ENCODE measurements at regions not wholly inside any gene's neighbourhood (a gene's known extent, or its start where the extent isn't known, plus 50 kb on each side); places are given as distances from the start of the nearest gene placed in this dataset.

DNA sequence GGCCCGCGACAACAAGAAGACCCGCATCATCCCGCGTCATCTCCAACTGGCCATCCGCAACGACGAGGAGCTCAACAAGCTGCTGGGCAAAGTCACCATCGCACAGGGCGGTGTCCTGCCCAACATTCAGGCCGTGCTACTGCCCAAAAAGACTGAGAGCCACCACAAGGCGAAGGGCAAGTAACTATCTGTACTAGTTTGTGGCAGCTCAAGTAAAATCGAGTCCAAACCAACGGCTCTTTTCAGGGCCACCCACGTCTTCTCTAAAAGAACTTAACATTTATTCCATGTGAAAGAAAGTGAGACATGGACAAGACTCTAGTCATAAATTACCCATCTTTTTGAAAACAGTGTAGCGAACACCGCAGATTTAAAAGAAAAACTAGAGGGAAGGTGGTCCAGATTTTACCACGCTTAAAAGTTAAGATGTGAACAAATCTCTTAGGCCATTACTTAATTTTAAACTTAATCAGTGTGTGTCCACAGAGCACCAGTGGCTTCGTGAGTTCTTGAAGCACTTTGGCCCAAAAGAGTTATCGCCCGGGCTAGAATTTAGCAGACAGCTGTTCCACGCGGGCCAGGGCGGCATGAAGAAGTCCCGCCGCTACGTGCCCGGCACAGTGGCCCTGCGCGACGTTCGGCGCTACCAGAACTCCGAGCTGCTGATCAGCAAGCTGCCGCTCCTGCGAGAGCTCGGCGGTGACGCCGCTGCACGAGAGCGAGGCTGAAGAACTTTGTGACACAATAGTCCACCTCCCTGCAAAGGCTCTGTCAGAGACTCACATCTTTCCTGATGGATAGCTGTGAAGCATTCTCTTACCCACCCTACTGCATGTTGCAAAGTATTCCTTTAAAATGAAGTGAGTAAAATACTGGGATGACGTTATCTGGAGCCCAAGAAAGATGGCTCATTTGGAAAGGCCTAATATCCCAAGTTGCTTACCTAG, 113.9 kb upstream of the PRSS16 start:
- Histone ChIP-seq H3K4me3 (peak overlapping the region; percentile 29), H3K9ac (ENCODE audit: insufficient read depth in 1 of 2, low read length in 2 of 2) (peak overlapping the region; percentile 66 to 97), H3K9me3 (ENCODE audit: control insufficient read depth in 4 of 4, insufficient read depth in 3 of 4, low read length in 3 of 4) (no peaks in the 10 kb centered on the region), H3K4me1 (ENCODE audit: control insufficient read depth in 5 of 5, insufficient read depth in 5 of 5, low read length in 5 of 5) (peaks cover 0 to 26% (median 5%) of the 10 kb centered on the region in 5 donors), H3K27ac (ENCODE audit: low read depth in 1 of 2, low read length in 1 of 2) (peak overlapping the region; percentile 80 to 88), H3K27me3 (ENCODE audit: control insufficient read depth in 3 of 3, insufficient read depth in 3 of 3, low read length in 2 of 3) (no peaks in the 10 kb centered on the region), H3K36me3 (ENCODE audit: control insufficient read depth in 4 of 4, insufficient read depth in 4 of 4, low read length in 4 of 4) (peaks cover 0 to 3% (median 1%) of the 10 kb centered on the region in 4 donors)
- peak; percentile 5 for ATAC-seq (ENCODE audit: insufficient read depth, low FRiP score)
- WGBS, 2 donors = 7 to 13% methylated on average over 43 of the region's 43 CpGs
- peak; percentile 81 to 89 (median 87) for DNase-seq
- TF ChIP-seq, protein P1, sequence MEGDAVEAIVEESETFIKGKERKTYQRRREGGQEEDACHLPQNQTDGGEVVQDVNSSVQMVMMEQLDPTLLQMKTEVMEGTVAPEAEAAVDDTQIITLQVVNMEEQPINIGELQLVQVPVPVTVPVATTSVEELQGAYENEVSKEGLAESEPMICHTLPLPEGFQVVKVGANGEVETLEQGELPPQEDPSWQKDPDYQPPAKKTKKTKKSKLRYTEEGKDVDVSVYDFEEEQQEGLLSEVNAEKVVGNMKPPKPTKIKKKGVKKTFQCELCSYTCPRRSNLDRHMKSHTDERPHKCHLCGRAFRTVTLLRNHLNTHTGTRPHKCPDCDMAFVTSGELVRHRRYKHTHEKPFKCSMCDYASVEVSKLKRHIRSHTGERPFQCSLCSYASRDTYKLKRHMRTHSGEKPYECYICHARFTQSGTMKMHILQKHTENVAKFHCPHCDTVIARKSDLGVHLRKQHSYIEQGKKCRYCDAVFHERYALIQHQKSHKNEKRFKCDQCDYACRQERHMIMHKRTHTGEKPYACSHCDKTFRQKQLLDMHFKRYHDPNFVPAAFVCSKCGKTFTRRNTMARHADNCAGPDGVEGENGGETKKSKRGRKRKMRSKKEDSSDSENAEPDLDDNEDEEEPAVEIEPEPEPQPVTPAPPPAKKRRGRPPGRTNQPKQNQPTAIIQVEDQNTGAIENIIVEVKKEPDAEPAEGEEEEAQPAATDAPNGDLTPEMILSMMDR (IDR thresholded peaks at IDR 0.05; ENCODE audit: control extremely low read depth, extremely low read depth) = no peak

GRCh38 chr6:27135087-27135657, 112.3 kb upstream of the PRSS16 start:
- WGBS, 2 donors = 92 to 93% methylated on average over 3 of the region's 3 CpGs
- ATAC-seq (ENCODE audit: insufficient read depth, low FRiP score) (no peak), DNase-seq (no peak)
- Histone ChIP-seq H3K27me3 (ENCODE audit: control insufficient read depth in 3 of 3, insufficient read depth in 3 of 3, low read length in 2 of 3) (no peaks in the 10 kb centered on the region), H3K27ac (ENCODE audit: low read depth in 1 of 2, low read length in 1 of 2) (no peak overlapping the region), H3K9ac (ENCODE audit: insufficient read depth in 1 of 2, low read length in 2 of 2) (no peak overlapping the region), H3K9me3 (ENCODE audit: control insufficient read depth in 4 of 4, insufficient read depth in 3 of 4, low read length in 3 of 4) (no peaks in the 10 kb centered on the region), H3K4me3 (no peak overlapping the region), H3K4me1 (ENCODE audit: control insufficient read depth in 5 of 5, insufficient read depth in 5 of 5, low read length in 5 of 5) (peaks cover 0 to 30% (median 5%) of the 10 kb centered on the region in 5 donors), H3K36me3 (ENCODE audit: control insufficient read depth in 4 of 4, insufficient read depth in 4 of 4, low read length in 4 of 4) (peaks cover 0 to 3% (median 1%) of the 10 kb centered on the region in 4 donors)
- TF ChIP-seq, protein P1 (IDR thresholded peaks at IDR 0.05; ENCODE audit: control extremely low read depth, extremely low read depth) = no peak

DNA sequence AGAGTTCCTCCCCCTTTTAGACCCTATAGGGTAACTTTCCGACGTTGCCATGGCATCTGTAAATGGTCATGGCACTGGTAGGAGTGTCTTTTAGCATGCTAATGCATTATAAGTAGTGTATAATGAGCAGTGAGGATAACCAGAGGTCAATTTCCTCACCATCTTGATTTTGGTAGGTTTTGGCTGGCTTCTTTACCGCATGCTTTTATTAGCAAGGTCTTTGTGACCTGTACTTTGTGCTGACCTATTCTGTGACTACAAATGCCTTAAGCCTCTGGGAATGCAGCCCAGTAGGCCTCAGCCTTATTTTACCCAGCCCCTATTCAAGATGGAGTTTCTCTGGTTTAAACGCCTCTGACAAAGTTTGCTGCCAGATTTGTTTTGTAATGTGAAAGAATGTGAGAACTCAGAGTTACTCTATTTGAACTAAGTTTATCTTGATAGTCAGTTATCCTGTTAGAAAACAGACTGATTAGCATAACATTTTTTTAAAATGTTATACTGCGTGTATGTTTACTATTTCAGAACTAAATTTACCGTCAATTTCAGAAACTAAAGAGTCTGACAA, 111.3 kb upstream of the PRSS16 start:
- H3K9me3 ChIP-seq (ENCODE audit: control insufficient read depth in 4 of 4, insufficient read depth in 3 of 4, low read length in 3 of 4) = no peaks in the 10 kb centered on the region
- no peak for DNase-seq
- H3K4me1 ChIP-seq (ENCODE audit: control insufficient read depth in 5 of 5, insufficient read depth in 5 of 5, low read length in 5 of 5) = peaks cover 0 to 30% (median 5%) of the 10 kb centered on the region in 5 donors
- no peak overlapping the region for H3K27ac ChIP-seq (ENCODE audit: low read depth in 1 of 2, low read length in 1 of 2)
- H3K4me3 ChIP-seq = no peak overlapping the region
- TF ChIP-seq, protein P1 (IDR thresholded peaks at IDR 0.05; ENCODE audit: control extremely low read depth, extremely low read depth) = no peak
- ATAC-seq (ENCODE audit: insufficient read depth, low FRiP score) = no peak
- peaks cover 0 to 3% (median 1%) of the 10 kb centered on the region in 4 donors for H3K36me3 ChIP-seq (ENCODE audit: control insufficient read depth in 4 of 4, insufficient read depth in 4 of 4, low read length in 4 of 4)
- H3K27me3 ChIP-seq (ENCODE audit: control insufficient read depth in 3 of 3, insufficient read depth in 3 of 3, low read length in 2 of 3) = no peaks in the 10 kb centered on the region
- no peak overlapping the region for H3K9ac ChIP-seq (ENCODE audit: insufficient read depth in 1 of 2, low read length in 2 of 2)
- 98% methylated on average over 6 of the region's 6 CpGs for WGBS, 2 donors

Data from lung (tissue), 11 donors.